Liver (tissue), 3 donors: ENCODE measurements at regions not wholly inside any gene's neighbourhood (a gene's known extent, or its start where the extent isn't known, plus 50 kb on each side); places are given as distances from the start of the nearest gene placed in this dataset.

Experiments used
- ATF3 ChIP-seq: IDR thresholded peaks from 2 replicates; pipeline ENCODE4 v1.6.1; 2016; ENCODE audit warnings: antibody characterized with exemption
- CTCF ChIP-seq: fragments of 150-350 bp; IDR thresholded peaks from 2 replicates; pipeline ENCODE4 v1.5.1; 2017; ENCODE audit warnings: improper control_type of control experiment, low read depth, low read length; ENCODE audit not compliant: missing input control
- EGR1 ChIP-seq, 2 donors: IDR thresholded peaks; 2 replicates each; pipeline ENCODE4 v1.6.1; 2016 to 2018; ENCODE audit warnings: antibody characterized with exemption in 2 of 2, low read depth in 2 of 2
- FOXA1 ChIP-seq: IDR thresholded peaks from 2 replicates; pipeline ENCODE4 v1.6.1; 2016; ENCODE audit warnings: antibody characterized with exemption
- GABPA ChIP-seq, 2 donors: IDR thresholded peaks in 1 of 2; conservative IDR thresholded peaks in 1 of 2; 2 replicates each; pipeline ENCODE4 v1.6.1; 2016; ENCODE audit warnings: antibody characterized with exemption in 2 of 2, mild to moderate bottlenecking in 1 of 2, moderate library complexity in 1 of 2
- HNF4G ChIP-seq: IDR thresholded peaks from 2 replicates; pipeline ENCODE4 v1.6.1; 2016; ENCODE audit warnings: antibody characterized with exemption
- JUND ChIP-seq, 2 donors: IDR thresholded peaks; 2 replicates each; pipeline ENCODE4 v1.6.1; 2016; ENCODE audit warnings: antibody characterized with exemption in 2 of 2
- MAX ChIP-seq: IDR thresholded peaks from 2 replicates; pipeline ENCODE4 v1.6.1; 2016; ENCODE audit warnings: antibody characterized with exemption
- NR2F2 ChIP-seq: IDR thresholded peaks from 2 replicates; pipeline ENCODE4 v1.6.1; 2016; ENCODE audit warnings: antibody characterized with exemption
- RAD21 ChIP-seq, 2 donors: IDR thresholded peaks; 2 replicates each; pipeline ENCODE4 v1.6.1; 2016; ENCODE audit warnings: antibody characterized with exemption in 2 of 2, mild to moderate bottlenecking in 2 of 2
- REST ChIP-seq: IDR thresholded peaks from 2 replicates; pipeline ENCODE4 v1.6.1; 2016; ENCODE audit warnings: antibody characterized with exemption, mild to moderate bottlenecking
- SP1 ChIP-seq: IDR thresholded peaks from 2 replicates; pipeline ENCODE4 v1.6.1; 2018; ENCODE audit warnings: antibody characterized with exemption, mild to moderate bottlenecking
- TAF1 ChIP-seq: conservative IDR thresholded peaks from 2 replicates; pipeline ENCODE4 v1.6.1; 2016; ENCODE audit warnings: antibody characterized with exemption, mild to moderate bottlenecking
- YY1 ChIP-seq: IDR thresholded peaks from 2 replicates; pipeline ENCODE4 v1.6.1; 2016; ENCODE audit warnings: antibody characterized with exemption, mild to moderate bottlenecking
- donor health status: healthy.
- donor health status: healthy.

- TF ChIP-seq CTCF (no peak), YY1 (no peak), MAX (no peak), HNF4G (no peak), TAF1 (no peak), RAD21 (IDR thresholded peaks at IDR 0.05) (no peak), REST (no peak), ATF3 (no peak), NR2F2 (no peak), GABPA (IDR thresholded peaks at IDR 0.05 in 1 of 2, conservative IDR thresholded peaks at IDR 0.05 in 1 of 2) (no peak), SP1 (no peak), JUND (IDR thresholded peaks at IDR 0.05) (no peak), FOXA1 (no peak), EGR1 (IDR thresholded peaks at IDR 0.05; ENCODE audit: low read depth in 2 of 2) (no peak)
These were observed 390.0 kb upstream of the NOVA1 start for GRCh38 chr14:26987744-26988363.
